HS-27A (cell line): ENCODE measurements at regions not wholly inside any gene's neighbourhood (a gene's known extent, or its start where the extent isn't known, plus 50 kb on each side); places are given as distances from the start of the nearest gene placed in this dataset.
"Not testable (repeated sequence)": the region's sequence is repeated elsewhere in the genome, so short reads cannot be mapped to it uniquely, and the experiment has no call there.

Source experiments
- DNase-seq: peaks from one replicate; pipeline ENCODE4 v3.0.0-alpha.2; 2012; ENCODE audit warnings: low read depth, missing footprints

- DNase-seq: no peak
Measured at GRCh38 chr13:81379183-81379582, 1038.3 kb upstream of the SPRY2 start.

GRCh38 chr13:81377921-81378320 is 1037.0 kb upstream of the SPRY2 start:
- no peak for DNase-seq

GRCh38 chr13:81375709-81376108 is 1034.8 kb upstream of the SPRY2 start:
- no peak for DNase-seq

GRCh38 chr13:81362711-81363110 is 1021.8 kb upstream of the SPRY2 start:
- DNase-seq: not testable (repeated sequence)

- DNase-seq: no peak
Measured at GRCh38 chr13:81350056-81350455, 1009.1 kb upstream of the SPRY2 start.

- not testable (repeated sequence) for DNase-seq
Measured at GRCh38 chr13:81340118-81341069, 999.5 kb upstream of the SPRY2 start.

- not testable (repeated sequence) for DNase-seq
Measured at GRCh38 chr13:81339666-81340065, 998.7 kb upstream of the SPRY2 start.

- DNase-seq: no peak
Measured at GRCh38 chr13:81334481-81334880, 993.6 kb upstream of the SPRY2 start.

- no peak for DNase-seq
Measured at GRCh38 chr13:81326913-81327312, 986.0 kb upstream of the SPRY2 start.

- DNase-seq: no peak
Measured at GRCh38 chr13:81320516-81320915, 979.6 kb upstream of the SPRY2 start.

- no peak for DNase-seq
Measured at GRCh38 chr13:81319351-81319750, 978.4 kb upstream of the SPRY2 start.

GRCh38 chr13:81318231-81319019 is 977.5 kb upstream of the SPRY2 start:
- no peak for DNase-seq

- no peak for DNase-seq
Measured at GRCh38 chr13:81314461-81314860, 973.5 kb upstream of the SPRY2 start.

GRCh38 chr13:81305928-81306327 is 965.0 kb upstream of the SPRY2 start:
- DNase-seq: no peak

GRCh38 chr13:81304121-81304659 is 963.3 kb upstream of the SPRY2 start:
- no peak for DNase-seq

GRCh38 chr13:81302677-81303076 is 961.8 kb upstream of the SPRY2 start:
- no peak for DNase-seq

- no peak for DNase-seq
Measured at GRCh38 chr13:81302125-81302524, 961.2 kb upstream of the SPRY2 start.

- no peak for DNase-seq
Measured at GRCh38 chr13:81295177-81295576, 954.3 kb upstream of the SPRY2 start.

GRCh38 chr13:81293594-81294164 is 952.8 kb upstream of the SPRY2 start:
- DNase-seq: no peak

- no peak for DNase-seq
Measured at GRCh38 chr13:81283561-81283960, 942.6 kb upstream of the SPRY2 start.

GRCh38 chr13:81283062-81283461 is 942.1 kb upstream of the SPRY2 start:
- no peak for DNase-seq

- DNase-seq: no peak
Measured at GRCh38 chr13:81275666-81276258, 934.8 kb upstream of the SPRY2 start.
